ENCODE measurements at regions not wholly inside any gene's neighbourhood (a gene's known extent, or its start where the extent isn't known, plus 50 kb on each side); places are given as distances from the start of the nearest gene placed in this dataset.

GRCh38 chr7:27367179-27367932 is 124.8 kb downstream of the EVX1 start:
- no peaks in the 10 kb centered on the region for H3F3A ChIP-seq (ENCODE audit: low read length, unreplicated experiment)
- no peak overlapping the region for H3K27ac ChIP-seq (ENCODE audit: low read length)
- BruUV-seq (replicated peaks), result no TSS peak
- H3K9me3 ChIP-seq (ENCODE audit: low read length), result no peaks in the 10 kb centered on the region
- ATAC-seq (no peak), DNase-seq (no peak)
- POLR2A ChIA-PET (ENCODE audit: unreplicated experiment), result interaction anchor here (0.6 kb wide), 1 partner anchor 42 kb away, joined by 3 read pairs; no protein-coding TSS in a partner anchor
- CTCF ChIA-PET, result interaction anchor here (0.6 kb wide), 1 partner anchor 25 kb away, joined by 3 read pairs; no protein-coding TSS in a partner anchor
- intact Hi-C loops (cut with micrococcal nuclease), result no loop called here
- H3K36me3 ChIP-seq (ENCODE audit: low read depth, low read length), result no peaks in the 10 kb centered on the region
- H2AFZ ChIP-seq (ENCODE audit: low read length), result no peak overlapping the region
- no peak overlapping the region for H3K4me3 ChIP-seq (ENCODE audit: low read length)
- H3K4me2 ChIP-seq (ENCODE audit: low read length), result no peak overlapping the region
- peaks cover 19% of the 10 kb centered on the region for H3K4me1 ChIP-seq (ENCODE audit: insufficient read depth, low read length)
- no peaks in the 10 kb centered on the region for H3K79me2 ChIP-seq (ENCODE audit: low read length)
- H3K9me2 ChIP-seq (replicated peaks; ENCODE audit: low read length), result no peaks in the 10 kb centered on the region
- H3K9ac ChIP-seq (ENCODE audit: low read length), result no peak overlapping the region
- TF ChIP-seq EZH2phosphoT487 (IDR thresholded peaks at IDR 0.05; ENCODE audit: borderline replicate concordance, low read length) (no peak), EZH2 (IDR thresholded peaks at IDR 0.05; ENCODE audit: low read length, unreplicated experiment) (no peak), CTCF (conservative IDR thresholded peaks at IDR 0.05; ENCODE audit: low read depth, low read length) (no peak)
- H3K27me3 ChIP-seq (ENCODE audit: low read length), result no peaks in the 10 kb centered on the region
- no peaks in the 10 kb centered on the region for H4K20me1 ChIP-seq (ENCODE audit: low read length)

GRCh38 chr7:27367933-27368549 is 125.4 kb downstream of the EVX1 start:
- ChIA-PET CTCF (no interaction called here), POLR2A (ENCODE audit: unreplicated experiment) (no interaction called here)
- no peaks in the 10 kb centered on the region for H3F3A ChIP-seq (ENCODE audit: low read length, unreplicated experiment)
- intact Hi-C loops (cut with micrococcal nuclease), result no loop called here
- H3K9ac ChIP-seq (ENCODE audit: low read length), result no peak overlapping the region
- no peaks in the 10 kb centered on the region for H3K9me3 ChIP-seq (ENCODE audit: low read length)
- no peak overlapping the region for H3K4me3 ChIP-seq (ENCODE audit: low read length)
- DNase-seq (no peak), ATAC-seq (no peak)
- BruUV-seq (replicated peaks), result no TSS peak
- H3K27me3 ChIP-seq (ENCODE audit: low read length), result no peaks in the 10 kb centered on the region
- no peaks in the 10 kb centered on the region for H4K20me1 ChIP-seq (ENCODE audit: low read length)
- peaks cover 25% of the 10 kb centered on the region for H3K4me1 ChIP-seq (ENCODE audit: insufficient read depth, low read length)
- no peak for TF ChIP-seq CTCF (conservative IDR thresholded peaks at IDR 0.05; ENCODE audit: low read depth, low read length)
- no peak for TF ChIP-seq EZH2phosphoT487 (IDR thresholded peaks at IDR 0.05; ENCODE audit: borderline replicate concordance, low read length)
- TF ChIP-seq EZH2 (IDR thresholded peaks at IDR 0.05; ENCODE audit: low read length, unreplicated experiment), result no peak
- H3K79me2 ChIP-seq (ENCODE audit: low read length), result no peaks in the 10 kb centered on the region
- no peak overlapping the region for H3K4me2 ChIP-seq (ENCODE audit: low read length)
- no peak overlapping the region for H3K27ac ChIP-seq (ENCODE audit: low read length)
- H3K9me2 ChIP-seq (replicated peaks; ENCODE audit: low read length), result no peaks in the 10 kb centered on the region
- no peak overlapping the region for H2AFZ ChIP-seq (ENCODE audit: low read length)
- H3K36me3 ChIP-seq (ENCODE audit: low read depth, low read length), result no peaks in the 10 kb centered on the region
